LNCaP clone FGC (cell line): ENCODE measurements at regions not wholly inside any gene's neighbourhood (a gene's known extent, or its start where the extent isn't known, plus 50 kb on each side); places are given as distances from the start of the nearest gene placed in this dataset.
"Not testable (repeated sequence)": the region's sequence is repeated elsewhere in the genome, so short reads cannot be mapped to it uniquely, and the experiment has no call there.

Source experiments
- DNase-seq: peaks from one replicate; pipeline ENCODE4 v3.0.0-alpha.2; 2011; ENCODE audit warnings: low read depth
- H3K4me3 ChIP-seq: 2 replicates; pipeline ENCODE4 v1.5.1; 2011; ENCODE audit warnings: mild to moderate bottlenecking, low read depth, low read length, control low read depth
- TF ChIP-seq, protein P1 (sequence below): IDR thresholded peaks from 2 replicates; pipeline ENCODE4 v1.5.1; 2012; ENCODE audit warnings: mild to moderate bottlenecking; ENCODE audit not compliant: control insufficient read depth, insufficient read depth; ENCODE audit errors: extremely low read depth

GRCh38 chr17:73850426-73850825, 206.2 kb upstream of the SDK2 start:
- no peak for DNase-seq
- no peak overlapping the region for H3K4me3 ChIP-seq
- TF ChIP-seq, protein P1, sequence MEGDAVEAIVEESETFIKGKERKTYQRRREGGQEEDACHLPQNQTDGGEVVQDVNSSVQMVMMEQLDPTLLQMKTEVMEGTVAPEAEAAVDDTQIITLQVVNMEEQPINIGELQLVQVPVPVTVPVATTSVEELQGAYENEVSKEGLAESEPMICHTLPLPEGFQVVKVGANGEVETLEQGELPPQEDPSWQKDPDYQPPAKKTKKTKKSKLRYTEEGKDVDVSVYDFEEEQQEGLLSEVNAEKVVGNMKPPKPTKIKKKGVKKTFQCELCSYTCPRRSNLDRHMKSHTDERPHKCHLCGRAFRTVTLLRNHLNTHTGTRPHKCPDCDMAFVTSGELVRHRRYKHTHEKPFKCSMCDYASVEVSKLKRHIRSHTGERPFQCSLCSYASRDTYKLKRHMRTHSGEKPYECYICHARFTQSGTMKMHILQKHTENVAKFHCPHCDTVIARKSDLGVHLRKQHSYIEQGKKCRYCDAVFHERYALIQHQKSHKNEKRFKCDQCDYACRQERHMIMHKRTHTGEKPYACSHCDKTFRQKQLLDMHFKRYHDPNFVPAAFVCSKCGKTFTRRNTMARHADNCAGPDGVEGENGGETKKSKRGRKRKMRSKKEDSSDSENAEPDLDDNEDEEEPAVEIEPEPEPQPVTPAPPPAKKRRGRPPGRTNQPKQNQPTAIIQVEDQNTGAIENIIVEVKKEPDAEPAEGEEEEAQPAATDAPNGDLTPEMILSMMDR = no peak

DNA sequence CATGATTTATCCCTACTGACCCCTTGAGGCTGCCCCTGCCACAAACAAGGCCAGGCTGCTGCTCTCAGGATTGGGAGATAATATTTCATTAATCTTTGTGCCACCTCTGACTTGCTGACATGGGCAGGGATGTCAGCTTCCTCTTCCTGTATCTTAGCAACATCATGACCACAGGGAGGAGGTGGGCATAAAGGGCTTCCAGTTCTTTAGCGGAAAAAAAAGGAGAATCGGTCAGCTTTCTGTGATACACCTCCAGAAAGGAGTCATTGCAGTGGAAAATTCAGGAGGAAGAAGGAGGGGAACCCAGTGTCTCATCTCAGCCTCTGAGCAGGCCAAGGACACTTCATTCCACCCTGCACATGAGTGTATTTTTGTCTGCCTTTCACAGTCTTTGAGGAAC, 206.8 kb upstream of the SDK2 start:
- no peak for DNase-seq
- no peak overlapping the region for H3K4me3 ChIP-seq
- TF ChIP-seq, protein P1 = no peak

GRCh38 chr17:73851921-73852320, 207.7 kb upstream of the SDK2 start:
- H3K4me3 ChIP-seq = no peak overlapping the region
- DNase-seq = no peak
- TF ChIP-seq, protein P1 = no peak

DNA sequence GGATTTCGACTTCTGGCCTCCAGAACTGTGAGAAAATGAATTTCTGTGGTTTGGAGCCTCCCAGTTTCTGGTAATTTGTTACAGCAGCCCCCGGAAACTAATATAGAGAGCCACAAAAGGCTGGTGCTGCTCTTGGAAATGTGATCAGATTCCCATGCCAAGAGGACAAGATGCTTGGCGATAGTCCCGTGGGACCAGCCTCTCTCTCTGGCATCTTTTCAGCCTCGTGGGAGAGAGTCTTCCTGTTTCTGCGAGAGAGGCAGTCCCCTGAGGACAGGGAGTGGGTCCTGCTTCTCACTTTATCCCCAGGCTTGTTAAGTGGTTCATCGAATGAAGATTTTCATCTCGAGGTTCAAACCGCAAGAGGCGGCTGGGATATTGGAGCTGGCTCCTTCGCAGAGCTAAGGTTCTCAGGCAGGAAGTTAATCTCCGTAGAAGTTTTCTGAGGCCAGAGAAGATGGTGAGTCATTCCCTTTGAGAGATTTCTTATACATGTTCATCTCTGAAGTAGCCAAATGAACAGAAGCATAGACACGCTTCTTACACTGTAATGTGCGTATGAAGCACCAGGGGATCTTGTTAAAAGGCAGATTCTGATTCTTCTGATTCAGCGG, 211.6 kb upstream of the SDK2 start:
- H3K4me3 ChIP-seq = no peak overlapping the region
- DNase-seq = no peak
- TF ChIP-seq, protein P1 = no peak

DNA sequence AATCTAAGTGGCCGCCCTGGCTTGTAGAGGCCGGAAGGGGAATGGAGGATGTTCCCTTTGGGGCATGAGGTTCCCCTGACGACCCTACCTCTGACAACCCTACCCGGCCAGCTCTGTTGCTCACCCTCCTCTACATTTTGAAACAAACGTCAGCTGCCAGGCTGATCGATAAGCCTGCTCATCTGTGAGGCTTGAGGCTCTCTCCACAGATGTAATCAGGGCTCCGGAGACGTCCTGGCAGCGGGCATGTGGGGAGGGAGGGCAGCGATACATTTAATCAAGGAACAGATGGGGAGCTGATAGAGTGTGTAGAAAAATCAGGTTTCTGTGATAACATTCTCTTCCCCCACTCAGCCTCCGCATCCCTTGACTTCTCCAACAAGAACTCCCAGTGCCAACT, 212.3 kb upstream of the SDK2 start:
- H3K4me3 ChIP-seq = no peak overlapping the region
- TF ChIP-seq, protein P1 = no peak
- DNase-seq = no peak

DNA sequence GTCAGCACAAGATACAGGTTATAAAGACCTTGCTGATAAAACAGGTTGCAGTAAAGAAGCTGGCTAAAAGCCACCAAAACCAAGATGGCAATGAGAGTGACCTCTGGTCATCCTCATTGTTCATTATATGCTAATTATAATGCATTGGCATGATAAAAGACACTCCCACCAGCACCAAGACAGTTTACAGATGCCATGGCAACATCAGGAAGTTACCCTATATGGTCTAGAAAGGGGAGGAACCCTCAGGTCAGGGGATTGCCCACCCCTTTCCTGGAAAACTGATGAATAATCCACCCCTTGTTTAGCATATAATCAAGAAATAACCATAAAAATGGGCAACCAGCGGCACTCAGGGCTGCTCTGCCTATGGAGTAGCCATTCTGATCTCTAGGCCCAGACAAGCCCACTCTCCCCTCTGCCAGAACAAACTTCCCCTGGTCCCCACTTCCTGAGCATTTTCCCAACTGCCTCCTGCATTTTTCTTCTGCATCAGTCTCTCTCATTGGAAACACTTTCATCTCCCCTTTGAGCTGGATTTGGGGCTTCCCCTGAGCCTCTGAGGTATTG, 215.3 kb upstream of the SDK2 start:
- DNase-seq, H3K4me3 ChIP-seq: not testable (repeated sequence)

DNA sequence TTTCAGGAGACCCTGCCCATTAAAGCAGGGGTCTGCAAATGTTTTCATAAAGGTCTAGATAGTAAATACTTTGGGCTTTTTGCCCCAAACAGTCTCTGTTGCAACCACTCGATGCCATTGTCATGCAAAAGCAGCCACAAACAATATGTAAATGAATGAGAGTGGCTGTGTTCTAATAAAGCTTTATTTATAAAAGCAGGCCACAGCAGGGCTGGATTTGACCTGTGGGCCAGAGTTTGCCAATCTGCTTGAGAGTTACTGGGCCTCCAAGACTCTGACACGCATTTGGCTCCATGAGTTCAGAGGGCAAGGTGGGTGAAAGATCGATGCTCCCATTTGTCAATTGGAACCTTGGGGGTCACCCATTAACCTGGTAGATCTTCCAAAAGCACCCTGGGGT, 217.3 kb upstream of the SDK2 start:
- TF ChIP-seq, protein P1 = no peak
- DNase-seq = no peak

More for the DNA sequence above, 217.3 kb upstream of the SDK2 start:
- H3K4me3 ChIP-seq = no peak overlapping the region
